ENCODE measurements at regions not wholly inside any gene's neighbourhood (a gene's known extent, or its start where the extent isn't known, plus 50 kb on each side); places are given as distances from the start of the nearest gene placed in this dataset.

GRCh38 chr4:179116011-179116410 lies 1673.8 kb upstream of the AGA start:
- TF ChIP-seq CTCF (conservative IDR thresholded peaks at IDR 0.05; ENCODE audit: low read length) = no peak
- H3K4me3 ChIP-seq (ENCODE audit: low read length) = no peak overlapping the region
- no peak for DNase-seq (ENCODE audit: low read depth)

- DNase-seq (ENCODE audit: low read depth) = no peak
- TF ChIP-seq CTCF (conservative IDR thresholded peaks at IDR 0.05; ENCODE audit: low read length) = no peak
- H3K4me3 ChIP-seq (ENCODE audit: low read length) = no peak overlapping the region
Observed at GRCh38 chr4:179116581-179116980, 1674.3 kb upstream of the AGA start.

- H3K4me3 ChIP-seq (ENCODE audit: low read length) = no peak overlapping the region
- TF ChIP-seq CTCF (conservative IDR thresholded peaks at IDR 0.05; ENCODE audit: low read length) = no peak
- DNase-seq (ENCODE audit: low read depth) = no peak
Observed at GRCh38 chr4:179123084-179123483, 1680.8 kb upstream of the AGA start.

GRCh38 chr4:179124419-179124818 lies 1682.2 kb upstream of the AGA start:
- H3K4me3 ChIP-seq (ENCODE audit: low read length) = no peak overlapping the region
- no peak for TF ChIP-seq CTCF (conservative IDR thresholded peaks at IDR 0.05; ENCODE audit: low read length)
- DNase-seq (ENCODE audit: low read depth) = no peak

- DNase-seq (ENCODE audit: low read depth) = no peak
- no peak for TF ChIP-seq CTCF (conservative IDR thresholded peaks at IDR 0.05; ENCODE audit: low read length)
- no peak overlapping the region for H3K4me3 ChIP-seq (ENCODE audit: low read length)
Observed at GRCh38 chr4:179124957-179125356, 1682.7 kb upstream of the AGA start.

- no peak for TF ChIP-seq CTCF (conservative IDR thresholded peaks at IDR 0.05; ENCODE audit: low read length)
- H3K4me3 ChIP-seq (ENCODE audit: low read length) = no peak overlapping the region
- no peak for DNase-seq (ENCODE audit: low read depth)
Observed at GRCh38 chr4:179125870-179126269, 1683.6 kb upstream of the AGA start.

GRCh38 chr4:179128299-179128698 lies 1686.1 kb upstream of the AGA start:
- TF ChIP-seq CTCF (conservative IDR thresholded peaks at IDR 0.05; ENCODE audit: low read length) = no peak
- no peak for DNase-seq (ENCODE audit: low read depth)
- no peak overlapping the region for H3K4me3 ChIP-seq (ENCODE audit: low read length)
